ENCODE measurements at regions not wholly inside any gene's neighbourhood (a gene's known extent, or its start where the extent isn't known, plus 50 kb on each side); places are given as distances from the start of the nearest gene placed in this dataset.

DNA sequence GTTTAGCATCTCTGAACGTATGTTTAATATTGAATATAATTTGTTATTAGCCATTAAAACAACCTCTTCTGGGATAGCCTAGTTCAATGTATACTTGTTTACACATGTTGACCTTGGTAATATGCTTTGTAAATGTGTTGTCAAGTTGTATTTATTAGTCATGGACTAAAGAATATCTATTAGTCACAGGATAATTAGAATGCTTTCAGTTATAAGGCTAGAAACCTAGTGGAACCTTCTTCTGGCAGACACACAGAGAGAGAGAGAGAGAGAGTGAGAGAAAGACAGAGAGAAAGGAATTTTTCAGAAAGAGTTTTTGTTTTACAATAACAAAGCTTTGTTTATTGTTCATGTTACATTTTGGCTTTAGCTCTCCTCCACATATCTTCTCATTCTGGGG, 181.1 kb upstream of the APP start:
- H3K4me3 ChIP-seq (replicated peaks in 1 of 3): no peak overlapping the region
- no peak overlapping the region for H3K27ac ChIP-seq
- H3K9me3 ChIP-seq: no peaks in the 10 kb centered on the region
- WGBS, 2 donors: 0 to 1% methylated on average over 1 of the region's 1 CpG
- TF ChIP-seq CTCF (IDR thresholded peaks at IDR 0.05): no peak
- no peak for TF ChIP-seq POLR2A (IDR thresholded peaks at IDR 0.05)
- intact Hi-C loops (cut with DNase I): no loop called here
- no peaks in the 10 kb centered on the region for H3K27me3 ChIP-seq
- no peak for DNase-seq
- no peaks in the 10 kb centered on the region for H3K4me1 ChIP-seq
- no peaks in the 10 kb centered on the region for H3K36me3 ChIP-seq

DNA sequence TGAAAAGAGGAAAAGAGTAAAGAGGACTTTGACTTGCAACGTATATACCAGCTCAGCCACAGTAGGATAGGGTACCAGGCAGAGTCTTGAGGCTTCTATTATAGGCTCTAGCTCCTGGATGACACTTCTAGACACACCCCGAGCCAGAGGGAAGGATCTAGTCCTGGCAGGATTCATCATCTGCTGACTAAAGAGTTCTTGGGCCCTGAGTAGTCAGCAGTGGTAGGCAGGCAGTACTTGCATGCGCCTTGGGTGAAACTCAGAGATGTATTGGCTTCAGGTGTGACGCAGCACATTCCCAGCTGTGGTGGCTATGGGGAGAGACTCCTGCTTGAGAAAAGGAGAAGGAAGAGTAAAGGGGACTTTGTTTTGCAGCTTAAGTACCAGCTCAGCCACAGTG, 162.3 kb upstream of the APP start:
- Histone ChIP-seq H3K27me3 (no peaks in the 10 kb centered on the region), H3K27ac (no peak overlapping the region), H3K36me3 (no peaks in the 10 kb centered on the region), H3K4me3 (replicated peaks in 1 of 3) (no peak overlapping the region), H3K4me1 (no peaks in the 10 kb centered on the region), H3K9me3 (no peaks in the 10 kb centered on the region)
- intact Hi-C loops (cut with DNase I): no loop called here
- TF ChIP-seq CTCF (IDR thresholded peaks at IDR 0.05): no peak
- DNase-seq: no peak
- WGBS, 2 donors: 91 to 97% methylated on average over 3 to 4 of the region's 4 CpGs

GRCh38 chr21:26331205-26331980, 160.8 kb upstream of the APP start:
- Histone ChIP-seq H3K4me1 (no peaks in the 10 kb centered on the region), H3K4me3 (replicated peaks in 1 of 3) (no peak overlapping the region), H3K9me3 (no peaks in the 10 kb centered on the region), H3K27me3 (no peaks in the 10 kb centered on the region), H3K27ac (no peak overlapping the region), H3K36me3 (no peaks in the 10 kb centered on the region)
- WGBS, 2 donors: 62 to 74% methylated on average over 1 of the region's 1 CpG
- intact Hi-C loops (cut with DNase I): no loop called here
- TF ChIP-seq CTCF (IDR thresholded peaks at IDR 0.05) (no peak), POLR2A (IDR thresholded peaks at IDR 0.05) (no peak)
- no peak for DNase-seq

- no peak for TF ChIP-seq POLR2A (IDR thresholded peaks at IDR 0.05)
- no peak for TF ChIP-seq CTCF (IDR thresholded peaks at IDR 0.05)
- Histone ChIP-seq H3K4me3 (replicated peaks in 1 of 3) (no peak overlapping the region), H3K4me1 (no peaks in the 10 kb centered on the region), H3K36me3 (no peaks in the 10 kb centered on the region), H3K27me3 (no peaks in the 10 kb centered on the region), H3K9me3 (no peaks in the 10 kb centered on the region), H3K27ac (no peak overlapping the region)
- intact Hi-C loops (cut with DNase I): no loop called here
- no peak for DNase-seq
- WGBS, 2 donors: 66 to 72% methylated on average over 3 of the region's 3 CpGs
Observed at GRCh38 chr21:26320596-26320995, 150.0 kb upstream of the APP start.

GRCh38 chr21:26307640-26308039, 137.1 kb upstream of the APP start:
- Histone ChIP-seq H3K27ac (no peak overlapping the region), H3K36me3 (no peaks in the 10 kb centered on the region), H3K9me3 (no peaks in the 10 kb centered on the region), H3K4me3 (replicated peaks in 1 of 3) (no peak overlapping the region), H3K4me1 (no peaks in the 10 kb centered on the region), H3K27me3 (no peaks in the 10 kb centered on the region)
- no peak for DNase-seq
- WGBS, 2 donors: 87 to 92% methylated on average over 2 of the region's 2 CpGs
- TF ChIP-seq CTCF (IDR thresholded peaks at IDR 0.05) (no peak), POLR2A (IDR thresholded peaks at IDR 0.05) (no peak)
- intact Hi-C loops (cut with DNase I): no loop called here
